ENCODE measurements at regions not wholly inside any gene's neighbourhood (a gene's known extent, or its start where the extent isn't known, plus 50 kb on each side); places are given as distances from the start of the nearest gene placed in this dataset.

- H3K4me1 ChIP-seq (ENCODE audit: insufficient read depth, low read length): no peaks in the 10 kb centered on the region
- no peaks in the 10 kb centered on the region for H3K36me3 ChIP-seq (ENCODE audit: insufficient read depth, low read length)
- no peak overlapping the region for H3K9ac ChIP-seq (ENCODE audit: low read depth, low read length)
- H3K9me3 ChIP-seq (ENCODE audit: control insufficient read depth, insufficient read depth, low read length): no peaks in the 10 kb centered on the region; the same call in 1 of the 2 replicates
Observed at GRCh38 chr2:219714681-219715400, 87.4 kb downstream of the SLC4A3 start.

- H3K4me1 ChIP-seq (ENCODE audit: insufficient read depth, low read length): no peaks in the 10 kb centered on the region
- H3K36me3 ChIP-seq (ENCODE audit: insufficient read depth, low read length): no peaks in the 10 kb centered on the region
- H3K9me3 ChIP-seq (ENCODE audit: control insufficient read depth, insufficient read depth, low read length): no peaks in the 10 kb centered on the region; the same call in 1 of the 2 replicates
- no peak overlapping the region for H3K9ac ChIP-seq (ENCODE audit: low read depth, low read length)
Observed at GRCh38 chr2:219718066-219718465, 90.6 kb downstream of the SLC4A3 start.

GRCh38 chr2:219719521-219719920 is 92.1 kb downstream of the SLC4A3 start:
- Histone ChIP-seq H3K36me3 (ENCODE audit: insufficient read depth, low read length) (no peaks in the 10 kb centered on the region), H3K9me3 (ENCODE audit: control insufficient read depth, insufficient read depth, low read length) (no peaks in the 10 kb centered on the region), H3K9ac (ENCODE audit: low read depth, low read length) (no peak overlapping the region), H3K4me1 (ENCODE audit: insufficient read depth, low read length) (no peaks in the 10 kb centered on the region)

- Histone ChIP-seq H3K36me3 (ENCODE audit: insufficient read depth, low read length) (no peaks in the 10 kb centered on the region), H3K9me3 (ENCODE audit: control insufficient read depth, insufficient read depth, low read length) (no peaks in the 10 kb centered on the region), H3K4me1 (ENCODE audit: insufficient read depth, low read length) (no peaks in the 10 kb centered on the region), H3K9ac (ENCODE audit: low read depth, low read length) (no peak overlapping the region)
Observed at GRCh38 chr2:219720956-219721355, 93.5 kb downstream of the SLC4A3 start.

GRCh38 chr2:219722276-219722879 is 94.9 kb downstream of the SLC4A3 start:
- no peaks in the 10 kb centered on the region; the same call in 1 of the 2 replicates for H3K4me1 ChIP-seq (ENCODE audit: insufficient read depth, low read length)
- H3K9me3 ChIP-seq (ENCODE audit: control insufficient read depth, insufficient read depth, low read length): no peaks in the 10 kb centered on the region
- H3K9ac ChIP-seq (ENCODE audit: low read depth, low read length): no peak overlapping the region
- no peaks in the 10 kb centered on the region for H3K36me3 ChIP-seq (ENCODE audit: insufficient read depth, low read length)

GRCh38 chr2:219723311-219723710 is 95.9 kb downstream of the SLC4A3 start:
- Histone ChIP-seq H3K9me3 (ENCODE audit: control insufficient read depth, insufficient read depth, low read length) (no peaks in the 10 kb centered on the region), H3K36me3 (ENCODE audit: insufficient read depth, low read length) (no peaks in the 10 kb centered on the region), H3K4me1 (ENCODE audit: insufficient read depth, low read length) (no peaks in the 10 kb centered on the region; the same call in 1 of the 2 replicates)

GRCh38 chr2:219724628-219725027 is 97.2 kb downstream of the SLC4A3 start:
- H3K9me3 ChIP-seq (ENCODE audit: control insufficient read depth, insufficient read depth, low read length): no peaks in the 10 kb centered on the region
- H3K4me1 ChIP-seq (ENCODE audit: insufficient read depth, low read length): no peaks in the 10 kb centered on the region; the same call in 1 of the 2 replicates
- H3K9ac ChIP-seq (ENCODE audit: low read depth, low read length): no peak overlapping the region
- H3K36me3 ChIP-seq (ENCODE audit: insufficient read depth, low read length): no peaks in the 10 kb centered on the region

More at GRCh38 chr2:219723311-219723710, 95.9 kb downstream of the SLC4A3 start:
- H3K9ac ChIP-seq (ENCODE audit: low read depth, low read length): no peak overlapping the region

- no peaks in the 10 kb centered on the region for H3K36me3 ChIP-seq (ENCODE audit: insufficient read depth, low read length)
Observed at GRCh38 chr2:219726916-219727315, 99.5 kb downstream of the SLC4A3 start.

GRCh38 chr2:219727771-219728429 is 100.5 kb downstream of the SLC4A3 start:
- Histone ChIP-seq H3K9ac (ENCODE audit: low read depth, low read length) (no peak overlapping the region), H3K9me3 (ENCODE audit: control insufficient read depth, insufficient read depth, low read length) (no peaks in the 10 kb centered on the region), H3K36me3 (ENCODE audit: insufficient read depth, low read length) (no peaks in the 10 kb centered on the region), H3K4me1 (ENCODE audit: insufficient read depth, low read length) (no peaks in the 10 kb centered on the region; the same call in 1 of the 2 replicates)

More at GRCh38 chr2:219726916-219727315, 99.5 kb downstream of the SLC4A3 start:
- Histone ChIP-seq H3K9me3 (ENCODE audit: control insufficient read depth, insufficient read depth, low read length) (no peaks in the 10 kb centered on the region), H3K9ac (ENCODE audit: low read depth, low read length) (no peak overlapping the region), H3K4me1 (ENCODE audit: insufficient read depth, low read length) (no peaks in the 10 kb centered on the region; the same call in 1 of the 2 replicates)

- H3K4me1 ChIP-seq (ENCODE audit: insufficient read depth, low read length): peaks cover 7% of the 10 kb centered on the region
- H3K36me3 ChIP-seq (ENCODE audit: insufficient read depth, low read length): no peaks in the 10 kb centered on the region
- no peaks in the 10 kb centered on the region for H3K9me3 ChIP-seq (ENCODE audit: control insufficient read depth, insufficient read depth, low read length)
- H3K9ac ChIP-seq (ENCODE audit: low read depth, low read length): no peak overlapping the region
Observed at GRCh38 chr2:219728991-219729487, 101.6 kb downstream of the SLC4A3 start.

- Histone ChIP-seq H3K9ac (ENCODE audit: low read depth, low read length) (no peak overlapping the region), H3K9me3 (ENCODE audit: control insufficient read depth, insufficient read depth, low read length) (no peaks in the 10 kb centered on the region), H3K4me1 (ENCODE audit: insufficient read depth, low read length) (peaks cover 7% of the 10 kb centered on the region), H3K36me3 (ENCODE audit: insufficient read depth, low read length) (no peaks in the 10 kb centered on the region)
Observed at GRCh38 chr2:219731173-219731572, 103.7 kb downstream of the SLC4A3 start.

- Histone ChIP-seq H3K9me3 (ENCODE audit: control insufficient read depth, insufficient read depth, low read length) (no peaks in the 10 kb centered on the region), H3K36me3 (ENCODE audit: insufficient read depth, low read length) (no peaks in the 10 kb centered on the region), H3K9ac (ENCODE audit: low read depth, low read length) (no peak overlapping the region), H3K4me1 (ENCODE audit: insufficient read depth, low read length) (peaks cover 7% of the 10 kb centered on the region)
Observed at GRCh38 chr2:219733106-219733505, 105.7 kb downstream of the SLC4A3 start.

GRCh38 chr2:219733746-219734145 is 106.3 kb downstream of the SLC4A3 start:
- H3K9me3 ChIP-seq (ENCODE audit: control insufficient read depth, insufficient read depth, low read length): no peaks in the 10 kb centered on the region
- H3K9ac ChIP-seq (ENCODE audit: low read depth, low read length): no peak overlapping the region
- H3K4me1 ChIP-seq (ENCODE audit: insufficient read depth, low read length): peaks cover 7% of the 10 kb centered on the region
- no peaks in the 10 kb centered on the region for H3K36me3 ChIP-seq (ENCODE audit: insufficient read depth, low read length)

GRCh38 chr2:219736209-219736608 is 108.8 kb downstream of the SLC4A3 start:
- Histone ChIP-seq H3K36me3 (ENCODE audit: insufficient read depth, low read length) (no peaks in the 10 kb centered on the region), H3K9ac (ENCODE audit: low read depth, low read length) (no peak overlapping the region), H3K9me3 (ENCODE audit: control insufficient read depth, insufficient read depth, low read length) (no peaks in the 10 kb centered on the region), H3K4me1 (ENCODE audit: insufficient read depth, low read length) (peaks cover 12% of the 10 kb centered on the region)

Data from ES-I3 (cell line).